ENCODE measurements at regions not wholly inside any gene's neighbourhood (a gene's known extent, or its start where the extent isn't known, plus 50 kb on each side); places are given as distances from the start of the nearest gene placed in this dataset.

DNA sequence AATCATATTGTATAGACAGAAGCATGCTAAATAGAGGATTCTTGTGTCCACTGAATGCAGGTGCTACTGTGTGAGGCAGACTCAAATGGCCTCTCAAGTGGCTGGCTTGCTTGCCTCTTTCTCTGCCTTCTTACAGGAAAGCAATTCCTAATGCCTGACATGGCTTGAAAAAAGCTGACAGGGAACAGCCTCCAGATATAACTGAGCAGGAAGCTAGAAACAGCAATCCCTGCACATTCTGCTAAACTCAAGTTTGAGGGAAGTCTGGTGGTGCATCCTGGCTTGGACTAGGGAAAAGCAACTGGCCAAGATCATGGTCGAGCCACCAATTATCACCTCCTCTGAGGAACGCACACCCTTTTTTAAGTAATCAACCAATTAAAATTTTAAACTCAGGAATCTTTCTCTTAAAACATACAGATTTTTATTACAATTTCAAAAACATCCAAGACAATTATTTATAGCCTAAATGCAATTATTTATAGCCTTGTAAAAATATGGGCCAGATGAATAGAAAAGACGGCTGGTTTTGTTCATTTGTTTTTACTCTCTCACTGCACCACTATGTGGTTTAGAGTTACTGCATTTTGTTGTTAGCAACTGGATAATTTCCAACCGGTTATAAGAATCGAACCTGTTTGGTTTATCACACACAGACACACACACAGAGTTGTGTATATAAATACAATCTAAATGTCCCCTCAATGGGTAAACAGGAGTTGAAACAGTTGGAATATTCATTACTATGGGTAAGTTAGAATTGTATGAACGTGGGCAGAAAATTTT, 290.9 kb upstream of the ANKRD55 start:
- FAIRE-seq (no peak), ATAC-seq (no peak), DNase-seq (ENCODE audit: extremely low read depth in 1 of 4, low spot score in 3 of 4) (no peak)
- BruUV-seq (replicated peaks): no TSS peak
- H3K27me3 ChIP-seq (ENCODE audit: control insufficient read depth in 2 of 2, insufficient read depth in 2 of 2, low read length in 2 of 2): peaks cover 6 to 36% of the 10 kb centered on the region in 2 experiments
- no peaks in the 10 kb centered on the region for H4K20me1 ChIP-seq (replicated peaks; ENCODE audit: control insufficient read depth, insufficient read depth, low read length)
- no peak overlapping the region for H3K4me3 ChIP-seq
- H3K9me1 ChIP-seq (ENCODE audit: control insufficient read depth, insufficient read depth, low read length): no peaks in the 10 kb centered on the region
- no peak overlapping the region for H3K27ac ChIP-seq (ENCODE audit: extremely low read depth, low read depth, low read length)
- no peak overlapping the region for H2AFZ ChIP-seq (ENCODE audit: low read depth, low read length)
- H3K36me3 ChIP-seq (ENCODE audit: control insufficient read depth, insufficient read depth, low read length): no peaks in the 10 kb centered on the region
- no peak overlapping the region for H3K4me2 ChIP-seq (ENCODE audit: insufficient read depth, low read length)
- H3K9me3 ChIP-seq (replicated peaks; ENCODE audit: control insufficient read depth, insufficient read depth, low read depth, low read length): no peaks in the 10 kb centered on the region
- no peak overlapping the region for H3K9ac ChIP-seq (ENCODE audit: insufficient read depth in 1 of 2, low read depth in 2 of 2, low read length in 2 of 2)
- in situ Hi-C loops (cut with MboI) (no loop called here), intact Hi-C loops (cut with micrococcal nuclease) (no loop called here)
- 2% methylated on average over 6 of the region's 6 CpGs for WGBS (ENCODE audit: insufficient coverage, low coverage, missing lambda C conversion rate)
- TF ChIP-seq CXXC5 (CRISPR knock-in tag; IDR thresholded peaks at IDR 0.05): no peak
- no peak for TF ChIP-seq DDX20 (tag; IDR thresholded peaks at IDR 0.05; ENCODE audit: low read depth)
- TF ChIP-seq ZZZ3 (IDR thresholded peaks at IDR 0.05): no peak
- TF ChIP-seq SRSF3 (IDR thresholded peaks at IDR 0.05; ENCODE audit: insufficient read depth, low read length): no peak
- TF ChIP-seq GATA2 (CRISPR knock-in tag; IDR thresholded peaks at IDR 0.05): no peak
- TF ChIP-seq POLR3A (IDR thresholded peaks at IDR 0.05; ENCODE audit: borderline replicate concordance, extremely low read depth, insufficient read depth, insufficient read length): no peak
- no peak for TF ChIP-seq KDM5B (IDR thresholded peaks at IDR 0.05; ENCODE audit: insufficient replicate concordance, low read depth, low read length)
- TF ChIP-seq KAT2B (IDR thresholded peaks at IDR 0.05; ENCODE audit: low read depth, low read length): no peak
- no peak for TF ChIP-seq ZBTB8A (IDR thresholded peaks at IDR 0.05; ENCODE audit: partially characterized antibody)
- no peak for TF ChIP-seq SNIP1 (IDR thresholded peaks at IDR 0.05; ENCODE audit: low read depth)
- TF ChIP-seq CBX1 (IDR thresholded peaks at IDR 0.05; ENCODE audit: low read depth): no peak
- no peak for TF ChIP-seq TAL1 (IDR thresholded peaks at IDR 0.05)
- TF ChIP-seq ZBTB1 (CRISPR knock-in tag; IDR thresholded peaks at IDR 0.05; ENCODE audit: borderline replicate concordance, low read depth): no peak
- TF ChIP-seq SMC3 (conservative IDR thresholded peaks at IDR 0.05; ENCODE audit: insufficient read depth, low read depth, low read length): no peak
- TF ChIP-seq, protein P1, sequence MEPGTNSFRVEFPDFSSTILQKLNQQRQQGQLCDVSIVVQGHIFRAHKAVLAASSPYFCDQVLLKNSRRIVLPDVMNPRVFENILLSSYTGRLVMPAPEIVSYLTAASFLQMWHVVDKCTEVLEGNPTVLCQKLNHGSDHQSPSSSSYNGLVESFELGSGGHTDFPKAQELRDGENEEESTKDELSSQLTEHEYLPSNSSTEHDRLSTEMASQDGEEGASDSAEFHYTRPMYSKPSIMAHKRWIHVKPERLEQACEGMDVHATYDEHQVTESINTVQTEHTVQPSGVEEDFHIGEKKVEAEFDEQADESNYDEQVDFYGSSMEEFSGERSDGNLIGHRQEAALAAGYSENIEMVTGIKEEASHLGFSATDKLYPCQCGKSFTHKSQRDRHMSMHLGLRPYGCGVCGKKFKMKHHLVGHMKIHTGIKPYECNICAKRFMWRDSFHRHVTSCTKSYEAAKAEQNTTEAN (CRISPR knock-in tag; IDR thresholded peaks at IDR 0.05): no peak
- TF ChIP-seq DNMT1 (IDR thresholded peaks at IDR 0.05): no peak
- no peaks in the 10 kb centered on the region for H3K4me1 ChIP-seq (replicated peaks in 1 of 2; ENCODE audit: control insufficient read depth in 2 of 2, insufficient read depth in 2 of 2, low read length in 2 of 2)
- no peaks in the 10 kb centered on the region for H3K79me2 ChIP-seq (ENCODE audit: control insufficient read depth, insufficient read depth, low read length)
- CTCF ChIA-PET (ENCODE audit: low intra/inter-chr PET ratio): no interaction called here
- POLR2A ChIA-PET: no interaction called here

Data from K562 (cell line).